ENCODE measurements at regions not wholly inside any gene's neighbourhood (a gene's known extent, or its start where the extent isn't known, plus 50 kb on each side); places are given as distances from the start of the nearest gene placed in this dataset.

DNA sequence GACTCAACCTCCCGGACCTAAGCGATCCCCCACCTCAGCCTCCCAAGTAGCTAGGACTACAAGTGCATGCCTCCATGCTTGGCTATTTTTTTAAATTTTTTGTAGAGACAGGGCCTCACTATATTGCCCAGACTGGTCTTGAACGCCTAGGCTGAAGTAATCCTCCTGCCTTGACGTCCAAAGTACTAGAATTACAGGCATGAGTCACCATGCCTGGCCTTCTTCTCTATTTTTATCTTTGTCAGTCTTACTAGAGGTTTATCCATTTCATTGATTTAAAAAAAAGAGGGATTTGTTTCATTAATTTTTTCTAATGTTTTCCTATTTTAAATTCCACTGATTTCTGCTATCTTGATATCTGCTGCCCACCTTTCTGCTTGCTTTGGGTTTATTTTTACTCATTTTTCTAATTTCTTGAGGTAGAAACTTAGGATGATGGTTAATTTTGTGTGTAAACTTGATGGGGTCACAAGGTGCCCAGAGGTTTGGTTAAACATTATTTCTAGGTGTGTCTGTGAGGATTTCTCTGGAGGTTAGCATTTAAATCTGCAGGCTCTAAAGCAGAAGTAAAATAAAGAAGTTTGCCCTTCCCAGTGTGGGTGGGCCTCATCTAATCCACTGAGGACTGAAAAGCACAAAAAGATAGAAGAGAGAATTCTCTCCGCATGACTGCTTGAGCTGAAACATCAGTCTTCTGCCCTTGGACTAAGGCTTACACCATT lies 116.2 kb upstream of the DCLK2 start:
- no peak overlapping the region for H3K27ac ChIP-seq
- no peak for DNase-seq (ENCODE audit: low spot score)
- TF ChIP-seq, protein P1, sequence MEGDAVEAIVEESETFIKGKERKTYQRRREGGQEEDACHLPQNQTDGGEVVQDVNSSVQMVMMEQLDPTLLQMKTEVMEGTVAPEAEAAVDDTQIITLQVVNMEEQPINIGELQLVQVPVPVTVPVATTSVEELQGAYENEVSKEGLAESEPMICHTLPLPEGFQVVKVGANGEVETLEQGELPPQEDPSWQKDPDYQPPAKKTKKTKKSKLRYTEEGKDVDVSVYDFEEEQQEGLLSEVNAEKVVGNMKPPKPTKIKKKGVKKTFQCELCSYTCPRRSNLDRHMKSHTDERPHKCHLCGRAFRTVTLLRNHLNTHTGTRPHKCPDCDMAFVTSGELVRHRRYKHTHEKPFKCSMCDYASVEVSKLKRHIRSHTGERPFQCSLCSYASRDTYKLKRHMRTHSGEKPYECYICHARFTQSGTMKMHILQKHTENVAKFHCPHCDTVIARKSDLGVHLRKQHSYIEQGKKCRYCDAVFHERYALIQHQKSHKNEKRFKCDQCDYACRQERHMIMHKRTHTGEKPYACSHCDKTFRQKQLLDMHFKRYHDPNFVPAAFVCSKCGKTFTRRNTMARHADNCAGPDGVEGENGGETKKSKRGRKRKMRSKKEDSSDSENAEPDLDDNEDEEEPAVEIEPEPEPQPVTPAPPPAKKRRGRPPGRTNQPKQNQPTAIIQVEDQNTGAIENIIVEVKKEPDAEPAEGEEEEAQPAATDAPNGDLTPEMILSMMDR (IDR thresholded peaks at IDR 0.05) = no peak
- no peak overlapping the region for H3K4me3 ChIP-seq

DNA sequence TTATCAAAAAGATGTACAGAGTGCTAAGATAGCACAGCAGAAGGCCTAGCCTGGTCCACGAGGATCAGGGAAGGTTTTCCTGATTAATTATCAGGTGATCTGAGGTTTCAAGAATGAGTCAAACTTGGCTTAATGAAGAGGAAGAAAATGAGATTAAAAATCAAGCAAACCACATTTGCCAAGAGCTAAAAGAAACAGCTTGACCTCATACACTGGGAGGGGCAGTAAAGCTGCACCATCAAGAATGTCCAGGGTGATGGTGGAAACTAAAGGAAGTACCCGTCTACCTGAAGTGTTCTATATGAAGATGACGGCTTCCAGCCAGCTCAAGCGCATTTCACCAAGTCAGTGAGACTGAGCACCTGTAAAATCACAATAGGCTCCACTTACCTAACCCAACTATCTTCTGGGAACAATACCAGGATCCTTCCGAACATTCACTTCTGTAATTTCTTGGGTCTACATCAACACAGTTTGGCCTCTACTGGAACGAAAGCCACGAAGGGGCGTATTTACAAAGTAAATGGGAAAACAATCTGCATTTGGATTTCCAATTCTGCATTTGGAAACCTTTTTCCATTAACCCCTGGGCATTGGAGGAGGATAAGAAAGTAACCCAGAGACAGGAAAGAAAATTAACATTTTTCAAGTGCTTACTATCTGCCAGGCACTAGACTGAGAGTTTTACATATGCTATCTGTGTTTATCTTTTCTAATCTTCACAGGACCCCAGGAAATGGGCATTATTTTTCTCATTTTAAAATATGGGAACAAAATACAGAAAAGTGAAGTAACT lies 114.0 kb upstream of the DCLK2 start:
- H3K27ac ChIP-seq = no peak overlapping the region
- H3K4me3 ChIP-seq = no peak overlapping the region
- no peak for DNase-seq (ENCODE audit: low spot score)
- TF ChIP-seq, protein P1 (IDR thresholded peaks at IDR 0.05) = no peak

DNA sequence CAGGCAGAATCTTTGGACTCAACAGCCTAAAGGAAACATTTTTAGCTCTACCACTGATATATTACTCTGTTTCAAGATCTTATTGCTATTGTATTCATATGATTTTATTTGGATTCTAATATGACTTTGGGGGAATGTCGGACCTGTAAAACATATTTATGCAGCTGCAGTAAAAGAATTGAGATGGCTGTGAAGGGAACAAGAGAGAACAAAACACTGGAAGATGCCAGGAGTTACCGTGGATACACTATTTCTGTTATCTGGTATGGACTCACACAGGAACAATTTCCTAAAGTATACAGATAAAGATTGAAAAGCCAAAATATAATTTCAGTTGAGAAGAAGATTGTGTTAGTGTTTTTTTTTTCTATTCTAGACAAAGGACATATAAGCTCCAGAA lies 113.0 kb upstream of the DCLK2 start:
- no peak for DNase-seq (ENCODE audit: low spot score)
- TF ChIP-seq, protein P1 (IDR thresholded peaks at IDR 0.05) = no peak
- no peak overlapping the region for H3K27ac ChIP-seq
- H3K4me3 ChIP-seq = no peak overlapping the region

DNA sequence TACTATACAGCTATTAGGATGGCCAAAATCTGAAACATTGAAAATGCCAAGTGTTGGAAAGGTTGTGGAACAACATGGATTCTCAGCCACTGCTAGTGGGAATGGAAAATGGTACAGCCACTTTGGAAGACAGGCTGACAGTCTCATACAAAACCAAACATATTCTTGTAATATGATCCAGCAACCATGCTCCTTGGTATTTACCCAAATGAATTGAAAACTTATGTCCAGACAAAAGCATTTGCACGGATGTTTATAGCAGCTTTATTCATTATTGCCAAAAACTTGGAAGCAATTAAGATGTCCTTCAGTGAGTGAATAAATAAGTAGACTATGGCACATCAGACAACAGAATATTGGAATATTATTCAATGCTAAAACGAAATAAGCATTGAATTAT lies 105.8 kb upstream of the DCLK2 start:
- TF ChIP-seq, protein P1 (IDR thresholded peaks at IDR 0.05) = no peak
- no peak overlapping the region for H3K27ac ChIP-seq
- H3K4me3 ChIP-seq = no peak overlapping the region
- no peak for DNase-seq (ENCODE audit: low spot score)

DNA sequence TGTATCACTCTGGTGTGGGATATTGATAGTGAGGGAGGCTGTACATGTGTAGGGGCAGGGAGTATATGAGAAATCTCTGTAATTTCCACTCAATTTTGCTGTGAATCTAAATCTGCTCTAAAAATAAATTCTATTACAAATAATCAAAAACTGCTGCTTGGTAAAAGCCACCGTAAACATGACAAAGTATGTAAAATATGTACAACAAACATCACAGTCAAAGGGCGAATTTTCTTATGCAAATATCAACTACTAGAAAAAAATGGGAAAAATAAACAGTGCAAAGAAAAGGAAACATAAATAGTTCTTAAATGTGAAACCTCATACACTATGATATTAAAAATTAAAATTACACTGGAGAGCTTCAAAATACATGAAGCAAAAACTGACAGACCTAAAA lies 105.1 kb upstream of the DCLK2 start:
- TF ChIP-seq, protein P1 (IDR thresholded peaks at IDR 0.05) = no peak
- Histone ChIP-seq H3K4me3 (no peak overlapping the region), H3K27ac (no peak overlapping the region)
- no peak for DNase-seq (ENCODE audit: low spot score)

DNA sequence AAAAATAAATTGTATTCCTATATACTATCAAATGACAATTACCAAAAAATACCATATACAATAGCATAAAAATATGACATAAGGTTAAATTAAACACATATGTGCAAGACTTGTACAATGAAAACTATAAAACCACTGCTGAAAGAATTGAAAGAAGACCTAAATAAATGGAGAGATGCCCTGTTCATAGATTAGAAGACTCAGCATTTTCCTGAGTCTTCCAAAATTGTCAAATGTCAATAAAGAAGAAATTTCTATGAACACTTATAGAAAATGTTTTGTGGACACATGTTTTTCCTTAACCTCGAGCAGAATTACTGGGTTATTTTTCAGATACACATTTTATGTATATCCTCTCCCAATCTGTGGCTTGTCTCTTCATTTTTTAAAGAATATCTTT lies 103.1 kb upstream of the DCLK2 start:
- Histone ChIP-seq H3K4me3 (no peak overlapping the region), H3K27ac (no peak overlapping the region)
- TF ChIP-seq, protein P1 (IDR thresholded peaks at IDR 0.05) = no peak
- no peak for DNase-seq (ENCODE audit: low spot score)

Measured in coronary artery (tissue), 2 donors.